H1 (cell line): ENCODE measurements at regions not wholly inside any gene's neighbourhood (a gene's known extent, or its start where the extent isn't known, plus 50 kb on each side); places are given as distances from the start of the nearest gene placed in this dataset.

ENCODE experiments used
- TCF12 ChIP-seq: IDR thresholded peaks from 2 replicates; pipeline ENCODE4 v1.6.1; 2011; ENCODE audit warnings: low read depth, mild to moderate bottlenecking, low read length

- TF ChIP-seq TCF12, result no peak
These were observed 159.5 kb upstream of the LPP start (continued) for GRCh38 chr3:187994221-187995042.
